ENCODE measurements at regions not wholly inside any gene's neighbourhood (a gene's known extent, or its start where the extent isn't known, plus 50 kb on each side); places are given as distances from the start of the nearest gene placed in this dataset.

DNA sequence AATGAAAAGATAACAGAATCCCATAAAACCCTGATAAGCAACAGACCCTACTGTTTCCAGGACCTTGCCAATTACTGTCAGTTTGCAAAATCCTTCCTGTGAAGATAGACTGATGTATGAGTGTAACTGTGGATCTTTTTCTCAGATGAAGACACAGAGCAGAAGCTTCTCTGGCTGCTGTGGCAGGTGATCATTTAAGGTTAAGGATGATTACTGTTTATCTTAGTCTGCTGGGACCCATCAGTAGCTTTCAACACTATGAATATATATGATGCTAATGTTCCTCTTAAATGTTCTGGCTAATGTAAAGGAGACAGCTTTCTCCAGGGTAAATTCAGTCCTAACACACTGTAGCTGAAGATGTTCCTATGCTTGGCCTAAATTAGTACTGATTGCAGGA is 56.0 kb upstream of the CTTNBP2 start:
- Histone ChIP-seq H3K4me1 (no peaks in the 10 kb centered on the region), H3K9ac (no peak overlapping the region), H3K27ac (no peak overlapping the region), H3K9me3 (replicated peaks in 1 of 11) (peaks cover 0 to 14% (median 9%) of the 10 kb centered on the region in 11 experiments; a peak in 14 of 22 replicates), H3K4me2 (no peak overlapping the region), H3K36me3 (no peaks in the 10 kb centered on the region), H3K4me3 (no peak overlapping the region), H4K20me1 (no peaks in the 10 kb centered on the region), H3K27me3 (no peaks in the 10 kb centered on the region)
- no peak for TF ChIP-seq Cebpa-rat (IDR thresholded peaks at IDR 0.05)

GRCh38 chr7:117931314-117931713 is 58.1 kb upstream of the CTTNBP2 start:
- H3K36me3 ChIP-seq = no peaks in the 10 kb centered on the region
- no peak overlapping the region for H3K27ac ChIP-seq
- no peaks in the 10 kb centered on the region for H3K4me1 ChIP-seq
- H3K9me3 ChIP-seq (replicated peaks in 1 of 11) = peaks cover 0 to 14% (median 9%) of the 10 kb centered on the region in 11 experiments; a peak in 14 of 22 replicates
- no peak for TF ChIP-seq Cebpa-rat (IDR thresholded peaks at IDR 0.05)
- H4K20me1 ChIP-seq = no peaks in the 10 kb centered on the region
- no peak overlapping the region for H3K4me2 ChIP-seq
- H3K9ac ChIP-seq = no peak overlapping the region
- no peak overlapping the region for H3K4me3 ChIP-seq
- no peaks in the 10 kb centered on the region for H3K27me3 ChIP-seq

DNA sequence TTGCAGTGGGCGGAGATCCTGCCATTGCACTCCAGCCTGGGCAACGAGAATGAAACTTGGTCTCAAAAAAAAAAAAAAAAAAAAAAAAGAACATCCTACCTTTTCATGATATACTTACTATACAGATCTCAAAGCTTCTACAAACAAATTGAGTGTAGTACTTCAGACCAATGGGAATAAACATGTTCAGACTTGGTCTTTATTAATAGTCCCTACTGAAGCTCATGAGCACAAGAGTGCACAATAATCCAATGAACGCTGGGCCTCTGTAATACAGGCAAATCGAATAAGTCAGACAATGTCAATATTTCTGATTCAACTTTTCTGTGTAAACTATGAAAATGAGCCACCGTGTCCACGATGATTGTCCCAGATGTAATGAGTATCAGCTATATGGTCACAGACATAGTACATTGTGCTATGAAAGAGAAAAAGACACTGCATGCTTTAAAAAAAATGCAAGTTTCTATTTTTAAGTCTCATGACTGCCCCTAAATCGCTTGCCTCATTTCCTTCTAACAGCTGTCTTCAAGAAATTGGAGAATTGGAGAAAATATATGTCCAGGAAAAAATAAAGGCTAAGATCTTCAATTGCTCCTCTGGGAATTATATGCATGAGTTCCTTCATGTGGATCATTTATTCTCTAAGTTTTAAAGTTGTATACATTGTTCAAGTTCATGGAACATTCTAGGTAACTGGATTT is 64.0 kb upstream of the CTTNBP2 start:
- Histone ChIP-seq H3K36me3 (no peaks in the 10 kb centered on the region), H3K27me3 (no peaks in the 10 kb centered on the region), H4K20me1 (no peaks in the 10 kb centered on the region), H3K9ac (no peak overlapping the region), H3K9me3 (replicated peaks in 1 of 11) (peaks cover 0 to 11% (median 9%) of the 10 kb centered on the region in 11 experiments; a peak in 14 of 22 replicates), H3K4me1 (peaks cover 0 to 9% (median 0%) of the 10 kb centered on the region in 10 experiments; a peak in 2 of 20 replicates), H3K4me3 (no peak overlapping the region), H3K27ac (no peak overlapping the region), H3K4me2 (peak overlapping the region in 2 of 11 experiments; percentile 17 to 21; a peak in 2 of 22 replicates)
- TF ChIP-seq Cebpa-rat (IDR thresholded peaks at IDR 0.05) = no peak

- H3K4me1 ChIP-seq = peaks cover 0 to 9% (median 0%) of the 10 kb centered on the region in 10 experiments; a peak in 2 of 20 replicates
- TF ChIP-seq Cebpa-rat (IDR thresholded peaks at IDR 0.05) = no peak
- no peak overlapping the region for H3K4me2 ChIP-seq
- H3K4me3 ChIP-seq = no peak overlapping the region
- H3K27me3 ChIP-seq = no peaks in the 10 kb centered on the region
- no peak overlapping the region for H3K9ac ChIP-seq
- H3K36me3 ChIP-seq = no peaks in the 10 kb centered on the region
- H3K27ac ChIP-seq = no peak overlapping the region
- H4K20me1 ChIP-seq = no peaks in the 10 kb centered on the region
- peaks cover 0 to 6% (median 4%) of the 10 kb centered on the region in 11 experiments; a peak in 14 of 22 replicates for H3K9me3 ChIP-seq (replicated peaks in 1 of 11)
Observed at GRCh38 chr7:117937753-117938483, 64.7 kb upstream of the CTTNBP2 start.

GRCh38 chr7:117941138-117941810 is 68.0 kb upstream of the CTTNBP2 start:
- no peak overlapping the region for H3K4me2 ChIP-seq
- TF ChIP-seq Cebpa-rat (IDR thresholded peaks at IDR 0.05) = no peak

DNA sequence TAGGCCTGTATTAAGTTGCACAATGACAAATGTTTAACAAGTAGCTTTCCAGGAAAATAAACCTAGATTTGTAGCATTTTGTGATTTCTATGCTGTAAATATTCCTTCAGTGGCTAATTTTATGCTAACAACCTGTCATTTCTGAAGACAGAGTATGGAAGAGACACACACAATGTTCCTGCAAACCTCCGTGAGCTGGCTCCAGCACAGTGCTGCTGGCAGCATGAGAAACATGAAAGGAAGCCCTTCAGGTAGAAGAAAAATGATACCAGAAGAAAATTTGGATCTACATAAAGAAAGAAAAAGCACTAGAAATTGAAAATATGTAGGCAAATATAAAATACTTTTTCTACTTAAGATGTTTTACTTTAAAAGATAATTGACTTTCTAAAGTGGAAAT is 69.5 kb upstream of the CTTNBP2 start:
- Histone ChIP-seq H3K9ac (no peak overlapping the region), H3K27me3 (no peaks in the 10 kb centered on the region), H3K4me1 (no peaks in the 10 kb centered on the region), H3K27ac (no peak overlapping the region), H3K4me3 (no peak overlapping the region), H3K9me3 (replicated peaks in 1 of 11) (no peaks in the 10 kb centered on the region), H3K4me2 (no peak overlapping the region), H4K20me1 (no peaks in the 10 kb centered on the region), H3K36me3 (no peaks in the 10 kb centered on the region)
- TF ChIP-seq Cebpa-rat (IDR thresholded peaks at IDR 0.05) = no peak

More at GRCh38 chr7:117941138-117941810, 68.0 kb upstream of the CTTNBP2 start:
- no peak overlapping the region for H3K4me3 ChIP-seq
- no peaks in the 10 kb centered on the region for H4K20me1 ChIP-seq
- no peak overlapping the region for H3K9ac ChIP-seq
- peaks cover 0 to 9% (median 0%) of the 10 kb centered on the region in 10 experiments; a peak in 2 of 20 replicates for H3K4me1 ChIP-seq
- no peak overlapping the region for H3K27ac ChIP-seq
- no peaks in the 10 kb centered on the region for H3K9me3 ChIP-seq (replicated peaks in 1 of 11)
- H3K27me3 ChIP-seq = no peaks in the 10 kb centered on the region
- no peaks in the 10 kb centered on the region for H3K36me3 ChIP-seq

DNA sequence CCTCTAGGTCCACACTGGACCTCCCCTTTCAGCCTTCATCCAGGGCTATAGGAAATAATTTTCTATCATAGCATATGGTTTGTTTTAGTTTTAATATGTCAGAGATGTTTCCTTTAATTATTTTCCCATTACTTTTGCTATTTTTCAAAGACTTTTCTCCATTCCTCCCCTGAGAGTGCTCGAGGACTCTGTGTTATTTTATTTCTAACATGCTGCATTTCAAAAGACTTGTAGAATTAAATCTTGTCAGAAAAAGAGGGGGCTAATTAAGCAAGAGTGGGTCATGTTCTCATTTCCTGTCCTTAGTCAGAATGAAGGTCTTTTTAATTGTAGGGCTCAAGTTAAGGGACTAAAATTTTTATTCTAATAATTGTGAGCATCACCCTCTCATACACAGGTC is 71.6 kb upstream of the CTTNBP2 start:
- no peak overlapping the region for H3K4me2 ChIP-seq
- no peak overlapping the region for H3K27ac ChIP-seq
- H3K4me1 ChIP-seq = no peaks in the 10 kb centered on the region
- no peak for TF ChIP-seq Cebpa-rat (IDR thresholded peaks at IDR 0.05)
- H3K4me3 ChIP-seq = no peak overlapping the region
- H4K20me1 ChIP-seq = no peaks in the 10 kb centered on the region
- no peaks in the 10 kb centered on the region for H3K36me3 ChIP-seq
- no peak overlapping the region for H3K9ac ChIP-seq
- H3K9me3 ChIP-seq (replicated peaks in 1 of 11) = no peaks in the 10 kb centered on the region
- H3K27me3 ChIP-seq = no peaks in the 10 kb centered on the region

GRCh38 chr7:117946151-117946633 is 73.0 kb upstream of the CTTNBP2 start:
- Histone ChIP-seq H3K36me3 (no peaks in the 10 kb centered on the region), H3K27ac (no peak overlapping the region), H3K9ac (no peak overlapping the region), H4K20me1 (no peaks in the 10 kb centered on the region), H3K9me3 (replicated peaks in 1 of 11) (no peaks in the 10 kb centered on the region), H3K4me3 (no peak overlapping the region), H3K4me1 (no peaks in the 10 kb centered on the region), H3K27me3 (no peaks in the 10 kb centered on the region), H3K4me2 (no peak overlapping the region)
- TF ChIP-seq Cebpa-rat (IDR thresholded peaks at IDR 0.05) = no peak

- no peaks in the 10 kb centered on the region for H3K36me3 ChIP-seq
- no peak overlapping the region for H3K4me3 ChIP-seq
- no peak for TF ChIP-seq Cebpa-rat (IDR thresholded peaks at IDR 0.05)
- H3K9ac ChIP-seq = no peak overlapping the region
- H3K27ac ChIP-seq = no peak overlapping the region
- H3K4me2 ChIP-seq = no peak overlapping the region
- H3K4me1 ChIP-seq = no peaks in the 10 kb centered on the region
- H3K9me3 ChIP-seq (replicated peaks in 1 of 11) = peaks cover 0 to 6% (median 0%) of the 10 kb centered on the region in 11 experiments; a peak in 1 of 22 replicates
- no peaks in the 10 kb centered on the region for H4K20me1 ChIP-seq
- H3K27me3 ChIP-seq = no peaks in the 10 kb centered on the region
Observed at GRCh38 chr7:117949232-117949631, 76.0 kb upstream of the CTTNBP2 start.

Data from BLaER1 treated with 17β-estradiol and CSF1 and Interleukin-3, amounts not matched to agents 10 nM and 100 nM (cell line).